GM21529 (cell line): ENCODE measurements at regions not wholly inside any gene's neighbourhood (a gene's known extent, or its start where the extent isn't known, plus 50 kb on each side); places are given as distances from the start of the nearest gene placed in this dataset.
"Not testable (repeated sequence)": the region's sequence is repeated elsewhere in the genome, so short reads cannot be mapped to it uniquely, and the experiment has no call there.

ENCODE experiments used
- ATAC-seq: cut with Tn5 transposase; IDR thresholded peaks from one replicate; pipeline ENCODE4 v1.9.1; 2021; ENCODE audit not compliant: unreplicated experiment

DNA sequence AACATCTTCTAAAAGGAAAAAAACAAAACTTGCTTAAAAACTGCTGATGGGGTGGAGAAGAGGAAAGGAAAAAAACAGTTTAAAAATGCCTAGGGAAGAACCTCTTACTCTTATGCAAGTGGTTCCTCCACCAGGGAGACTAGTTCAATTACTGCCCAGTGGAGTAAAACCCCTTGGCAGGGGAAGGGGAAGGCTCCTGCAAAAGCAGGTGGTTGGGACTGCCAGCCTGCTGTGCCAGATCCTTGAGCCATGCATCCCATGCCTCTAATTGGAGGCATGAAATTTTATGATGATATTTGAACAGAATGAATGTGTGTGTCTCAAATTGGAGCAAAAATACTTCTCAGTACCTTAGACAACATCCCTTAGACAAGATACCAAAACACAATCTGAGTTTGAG lies 118.8 kb downstream of the FSCB start:
- no peak for ATAC-seq

- ATAC-seq = no peak
These were observed 121.2 kb downstream of the FSCB start for GRCh38 chr14:44385906-44386305.

DNA sequence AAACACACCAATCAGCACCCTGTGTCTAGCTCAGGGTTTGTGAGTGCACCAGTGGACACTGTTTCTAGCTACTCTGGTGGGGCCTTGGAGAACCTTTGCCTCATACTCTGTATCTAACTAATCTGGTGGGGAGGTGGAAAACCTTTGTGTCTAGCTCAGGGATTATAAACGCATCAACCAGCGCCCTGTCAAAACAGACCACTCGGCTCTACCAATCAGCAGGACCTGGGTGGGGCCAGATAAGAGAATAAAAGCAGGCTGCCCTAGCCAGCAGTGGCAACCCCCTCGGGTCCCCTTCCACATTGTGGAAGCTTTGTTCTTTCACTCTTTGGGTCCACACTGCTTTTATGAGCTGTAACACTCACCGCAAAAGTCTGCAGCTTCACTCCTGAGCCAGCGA lies 121.8 kb downstream of the FSCB start:
- ATAC-seq = not testable (repeated sequence)

DNA sequence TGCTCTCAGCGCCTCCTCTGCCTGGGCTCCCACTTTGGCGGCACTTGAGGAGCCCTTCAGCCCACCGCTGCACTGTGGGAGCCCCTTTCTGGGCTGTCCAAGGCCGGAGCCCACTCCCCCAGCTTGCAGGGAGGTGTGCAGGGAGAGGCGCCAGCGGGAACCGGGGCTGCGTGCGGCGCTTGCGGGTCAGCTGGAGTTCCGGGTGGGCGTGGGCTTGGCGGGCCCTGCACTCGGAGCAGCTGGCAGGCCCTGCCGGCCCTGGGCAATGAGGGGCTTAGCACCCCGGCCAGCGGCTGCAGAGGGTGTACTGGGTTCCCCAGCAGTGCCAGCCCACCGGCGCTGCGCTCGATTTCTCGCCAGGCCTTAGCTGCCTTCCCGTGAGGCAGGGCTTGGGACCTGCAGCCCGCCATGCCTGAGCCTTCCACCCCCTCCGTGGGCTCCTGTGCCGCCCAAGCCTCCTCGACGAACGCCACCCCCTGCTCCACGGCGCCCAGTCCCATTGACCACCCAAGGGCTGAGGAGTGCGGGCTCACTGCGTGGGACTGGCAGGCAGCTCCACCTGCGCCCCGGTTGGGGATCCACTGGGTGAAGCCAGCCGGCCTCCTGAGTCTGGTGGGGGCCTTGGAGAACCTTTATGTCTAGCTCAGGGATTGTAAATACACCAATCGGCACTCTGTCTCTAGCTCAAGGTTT lies 122.3 kb downstream of the FSCB start:
- ATAC-seq = not testable (repeated sequence)

DNA sequence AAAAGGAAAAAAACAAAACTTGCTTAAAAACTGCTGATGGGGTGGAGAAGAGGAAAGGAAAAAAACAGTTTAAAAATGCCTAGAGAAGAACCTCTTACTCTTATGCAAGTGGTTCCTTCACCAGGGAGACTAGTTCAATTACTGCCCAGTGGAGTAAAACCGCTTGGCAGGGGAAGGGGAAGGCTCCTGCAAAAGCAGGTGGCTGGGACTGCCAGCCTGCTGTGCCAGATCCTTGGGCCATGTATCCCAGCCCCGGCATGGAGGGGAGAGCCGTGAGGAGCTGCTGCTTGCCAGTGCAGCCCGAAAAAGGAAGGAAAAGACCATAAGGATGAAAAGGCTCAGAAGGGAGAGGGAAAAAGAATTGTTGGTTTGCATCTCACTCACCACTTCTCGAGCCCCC lies 123.0 kb downstream of the FSCB start:
- no peak for ATAC-seq

- no peak for ATAC-seq
These were observed 123.4 kb downstream of the FSCB start for GRCh38 chr14:44383636-44384035.

DNA sequence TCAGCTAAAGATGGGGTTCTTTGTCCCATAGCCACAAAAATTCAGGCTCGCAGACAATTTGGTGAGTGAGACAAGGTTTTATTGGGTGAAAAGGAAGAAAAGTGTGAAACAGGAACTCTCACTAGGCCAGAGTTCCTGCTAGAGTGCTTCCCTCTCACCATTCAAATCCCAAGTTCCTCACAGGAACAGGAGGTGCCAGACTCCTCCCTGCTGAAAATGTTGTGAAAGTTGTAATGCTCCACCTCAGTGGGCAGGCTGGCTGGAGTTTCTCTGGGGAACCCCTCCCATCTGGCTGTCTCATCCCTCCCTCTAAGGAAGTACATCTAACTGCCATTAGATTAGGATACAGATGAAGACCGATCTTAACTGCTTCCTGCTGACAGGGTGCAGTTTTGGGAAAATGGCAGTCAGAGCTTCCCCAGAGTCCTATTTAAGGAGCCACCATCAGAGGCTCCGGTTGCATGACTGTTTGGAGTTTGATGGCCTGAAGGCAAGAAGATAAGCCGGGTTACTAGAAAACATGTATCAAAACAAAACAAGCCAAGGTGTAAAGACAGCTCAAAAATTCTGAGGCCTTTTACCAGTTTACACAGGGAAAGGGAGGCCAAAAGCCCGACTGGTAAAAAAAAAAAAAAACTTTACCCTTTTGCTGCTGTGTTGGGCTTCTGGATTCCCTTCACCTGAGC lies 127.6 kb downstream of the FSCB start:
- no peak for ATAC-seq

GRCh38 chr14:44374906-44375305 lies 132.2 kb downstream of the FSCB start:
- ATAC-seq = no peak

DNA sequence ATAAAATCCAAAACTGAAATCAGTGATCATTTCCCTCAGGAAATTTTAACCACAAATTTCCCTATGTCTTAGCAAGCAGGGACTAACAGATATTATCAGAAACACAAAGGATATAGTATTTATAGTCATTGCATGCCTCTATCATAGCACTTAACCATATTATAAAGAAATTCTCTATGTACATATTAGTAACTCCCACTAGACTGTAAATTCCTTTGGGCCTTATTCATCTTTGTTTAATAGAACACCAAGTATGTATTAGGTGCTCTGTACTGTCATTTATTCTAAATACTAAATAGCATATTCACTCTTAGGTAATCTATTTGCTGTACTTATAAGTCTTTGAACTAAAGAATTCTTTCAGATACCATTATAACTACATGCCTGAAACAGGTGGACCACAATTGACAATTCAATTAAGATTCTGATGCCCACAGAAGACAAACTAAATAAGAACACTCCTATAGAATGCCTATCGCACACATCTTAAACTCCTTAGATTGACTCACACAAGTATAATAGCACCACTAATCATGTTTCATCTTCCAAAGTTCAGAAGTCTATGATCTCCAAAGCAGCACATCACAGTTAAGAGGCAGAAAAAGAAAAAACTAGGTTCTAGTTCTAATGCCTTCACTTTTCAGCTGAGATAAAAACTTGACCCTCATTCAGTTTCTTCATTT lies 134.1 kb downstream of the FSCB start:
- ATAC-seq = no peak

DNA sequence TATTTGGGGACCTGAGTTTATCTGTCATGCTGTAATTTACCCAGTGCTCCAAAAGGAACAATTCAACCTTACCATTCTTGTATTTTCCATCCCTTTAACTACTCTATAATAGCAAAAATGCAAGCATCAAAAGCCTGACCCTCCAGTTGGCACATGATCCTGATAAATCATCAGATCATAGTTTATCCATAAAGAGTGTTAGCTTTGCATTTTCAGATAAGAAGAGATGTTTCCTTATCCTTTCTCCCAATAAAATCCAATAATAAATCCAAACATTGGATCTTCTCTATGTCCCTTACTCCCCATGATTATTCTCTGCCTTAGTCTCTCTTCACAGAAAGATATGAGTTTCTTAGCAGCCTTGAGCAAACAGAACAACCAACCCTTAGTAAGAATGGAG lies 134.9 kb downstream of the FSCB start:
- ATAC-seq = no peak

DNA sequence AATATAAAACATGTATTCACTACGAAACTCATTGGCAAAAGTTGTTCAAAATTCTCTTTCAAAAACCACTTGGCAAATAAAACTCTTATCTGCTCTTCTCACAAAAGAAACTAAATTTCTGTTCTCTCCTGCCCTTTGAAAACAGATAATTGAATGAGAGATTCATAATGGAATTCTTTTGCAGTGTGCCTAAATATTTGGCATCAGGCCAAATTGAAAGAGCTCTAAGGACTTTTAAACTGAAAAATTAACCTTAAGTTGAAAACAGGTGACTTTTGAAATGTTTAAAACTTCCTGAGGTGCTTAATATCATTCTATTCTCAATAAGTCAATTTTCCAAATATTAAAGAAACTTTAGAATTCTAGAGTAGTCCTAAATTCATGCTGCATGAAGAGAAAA lies 136.4 kb downstream of the FSCB start:
- no peak for ATAC-seq

GRCh38 chr14:44369401-44370123 lies 137.5 kb downstream of the FSCB start:
- ATAC-seq = no peak

DNA sequence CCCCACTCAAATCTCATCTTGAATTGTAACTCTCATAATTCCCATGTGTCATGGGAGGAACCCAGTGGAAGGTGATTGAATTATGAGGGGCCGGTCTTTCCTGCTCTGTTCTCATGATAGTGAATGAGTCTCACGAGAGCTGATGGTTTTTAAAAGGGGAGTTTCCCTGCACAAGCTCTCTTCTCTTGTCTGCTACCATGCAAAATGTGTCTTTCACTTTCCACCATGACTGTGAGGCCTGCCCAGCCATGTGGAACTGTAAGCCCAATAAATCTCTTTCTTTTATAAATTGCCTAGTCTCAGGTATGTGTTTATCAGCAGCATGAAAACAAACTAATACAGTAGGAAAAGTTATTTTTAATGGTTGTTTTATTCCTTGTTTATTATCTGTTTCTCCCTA lies 146.0 kb downstream of the FSCB start:
- ATAC-seq = no peak

DNA sequence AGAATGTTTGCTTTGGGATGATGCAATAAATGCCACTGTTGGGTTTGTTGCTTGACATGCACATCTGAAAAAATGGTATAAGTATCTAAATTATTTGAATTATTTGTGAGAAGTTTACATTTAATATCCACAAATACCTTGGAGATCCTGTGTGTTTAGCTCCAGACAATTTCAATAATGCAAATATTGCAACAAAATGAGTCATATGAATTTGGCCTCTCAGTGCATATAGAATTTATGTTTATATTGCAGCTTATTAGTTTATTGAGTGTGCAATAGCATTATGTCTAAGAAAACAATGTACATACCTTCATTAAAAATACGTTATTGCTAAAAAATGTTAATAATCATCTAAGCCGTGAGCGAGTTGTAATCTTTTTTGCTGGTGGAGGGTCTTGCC lies 153.3 kb downstream of the FSCB start:
- ATAC-seq = no peak

DNA sequence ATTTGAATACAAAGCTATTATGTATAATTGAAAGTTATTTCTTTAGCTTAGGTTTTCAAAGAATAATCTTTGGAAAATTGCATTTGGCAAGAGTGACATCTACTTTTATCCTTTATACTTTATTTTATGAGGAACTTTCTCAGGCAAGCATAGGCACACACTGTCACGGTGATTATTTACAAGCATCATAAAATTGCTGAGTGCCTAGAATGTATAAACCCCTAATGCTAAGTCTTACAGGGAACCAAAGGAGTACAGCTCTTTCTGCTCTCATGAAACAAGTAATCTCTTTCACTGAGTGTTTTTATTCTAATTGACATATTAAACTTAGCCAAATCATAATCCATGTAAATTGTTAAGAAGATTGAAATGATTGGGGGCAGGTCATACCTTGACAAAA lies 154.9 kb downstream of the FSCB start:
- no peak for ATAC-seq

- no peak for ATAC-seq
These were observed 159.8 kb downstream of the FSCB start for GRCh38 chr14:44347316-44347715.

GRCh38 chr14:44341116-44341515 lies 166.0 kb downstream of the FSCB start:
- no peak for ATAC-seq

GRCh38 chr14:44339862-44340261 lies 167.2 kb downstream of the FSCB start:
- no peak for ATAC-seq

DNA sequence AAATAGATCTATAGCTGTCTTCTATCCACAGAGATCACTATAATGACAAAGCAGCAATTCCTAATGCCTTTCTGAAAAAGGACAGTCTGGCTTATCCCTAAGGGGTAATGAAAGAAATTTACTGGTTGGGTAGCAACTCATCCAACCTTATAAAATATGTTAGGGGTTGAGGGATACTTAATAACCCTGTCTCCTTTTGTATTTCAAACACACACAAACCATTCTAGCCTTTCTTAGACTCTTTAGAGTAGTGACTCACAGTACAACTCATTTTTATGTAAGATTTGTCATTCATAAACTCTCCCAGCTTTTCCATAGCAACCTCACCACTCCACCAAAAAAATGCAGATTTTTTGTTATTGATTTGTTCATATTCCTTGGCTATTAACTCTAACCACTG lies 167.9 kb downstream of the FSCB start:
- ATAC-seq = no peak

GRCh38 chr14:44317441-44317746 lies 189.7 kb downstream of the FSCB start:
- ATAC-seq = no peak

- ATAC-seq = no peak
These were observed 190.2 kb downstream of the FSCB start for GRCh38 chr14:44316647-44317440.
